GM12878 (cell line): ENCODE measurements at regions not wholly inside any gene's neighbourhood (a gene's known extent, or its start where the extent isn't known, plus 50 kb on each side); places are given as distances from the start of the nearest gene placed in this dataset.

Source experiments
- ATAC-seq: fragments of 200-7000 bp; cut with Tn5 transposase; 3 replicates; pipeline ENCODE4 v1.9.1; 2020; ENCODE audit warnings: mild to moderate bottlenecking, moderate library complexity
- BruUV-seq: library from RNA; stranded (reverse); fragments of 400-500 nt; replicated peaks from 2 replicates; lab custom pipeline; 2021; lab: Mats Ljungman, UMichigan
- CTCF ChIA-PET: fragments of 300-600 bp; sonication (Branson Sonifier 250); formaldehyde crosslinking; extraction: SDS; loops from one replicate; lab custom pipeline; 2021; ENCODE audit warnings: inconsistent platforms; lab: Yijun Ruan, JAX
- POLR2A ChIA-PET: fragments of 350-600 bp; formaldehyde crosslinking; extraction: SDS; loops from one replicate; lab custom pipeline; 2021; ENCODE audit warnings: inconsistent platforms; lab: Charles Lee
- RAD21 ChIA-PET: fragments of 300-600 bp; sonication (Branson Sonifier 250); formaldehyde crosslinking; loops from one replicate; lab custom pipeline; 2023; ENCODE audit warnings: antibody characterized with exemption; ENCODE audit not compliant: unreplicated experiment; lab: Charles Lee
- SMC1A ChIA-PET: fragments of 300-600 bp; sonication (Branson Sonifier 250); formaldehyde crosslinking; loops from one replicate; lab custom pipeline; 2023; ENCODE audit not compliant: unreplicated experiment, uncharacterized antibody; lab: Charles Lee
- DNase-seq: peaks from one replicate; pipeline ENCODE4 v3.0.0-alpha.2; 2011; ENCODE audit warnings: low read depth, low spot score
- FAIRE-seq: peaks from 3 replicates; lab custom pipeline; 2011; peaks lifted over from hg19 to GRCh38; lab: Jason Lieb, UNC
- H2AFZ ChIP-seq: 2 replicates; pipeline ENCODE4 v1.6.0; 2011; ENCODE audit warnings: low read depth, low read length, control low read depth; ENCODE audit not compliant: control insufficient read depth
- H3K27ac ChIP-seq: 2 replicates; pipeline ENCODE4 v1.5.1; 2011; ENCODE audit warnings: control low read depth; ENCODE audit not compliant: control insufficient read depth, insufficient read depth
- H3K27me3 ChIP-seq, 2 experiments: replicated peaks in 1 of 2; 2 replicates each; pipeline versions ENCODE4 v1.6.0 to v1.6.1; 2011; ENCODE audit warnings: low read length in 1 of 2; ENCODE audit not compliant: control insufficient read depth in 2 of 2, insufficient read depth in 2 of 2
- H3K36me3 ChIP-seq, 2 experiments: 2 replicates each; pipeline ENCODE4 v1.5.1; 2011; ENCODE audit warnings: low read length in 1 of 2; ENCODE audit not compliant: control insufficient read depth in 2 of 2, insufficient read depth in 2 of 2
- H3K4me1 ChIP-seq: 2 replicates; pipeline ENCODE4 v1.6.1; 2011; ENCODE audit warnings: mild to moderate bottlenecking, low read length, moderate library complexity, mixed read lengths; ENCODE audit not compliant: control insufficient read depth, insufficient read depth
- H3K4me2 ChIP-seq: 2 replicates; pipeline ENCODE4 v1.6.0; 2011; ENCODE audit warnings: control low read depth; ENCODE audit not compliant: control insufficient read depth, insufficient read depth
- H3K4me3 ChIP-seq: fragments of 200-600 bp; sonication (generic); 2 replicates; pipeline ENCODE4 v1.5.1; 2016
- H3K79me2 ChIP-seq: 2 replicates; pipeline ENCODE4 v1.6.0; 2011; ENCODE audit warnings: low read length; ENCODE audit not compliant: control insufficient read depth, insufficient read depth
- H3K9ac ChIP-seq: 2 replicates; pipeline ENCODE4 v1.8.0; 2011; ENCODE audit warnings: low read length, control low read depth, mixed read lengths; ENCODE audit not compliant: control insufficient read depth, insufficient read depth
- H3K9me3 ChIP-seq: replicated peaks from 3 replicates; pipeline ENCODE4 v1.5.1; 2011; ENCODE audit warnings: mild to moderate bottlenecking, low read length; ENCODE audit not compliant: control insufficient read depth, insufficient read depth
- H4K20me1 ChIP-seq: 2 replicates; pipeline ENCODE4 v1.6.0; 2011; ENCODE audit not compliant: control insufficient read depth, insufficient read depth
- ASH2L ChIP-seq: fragments of 300-600, 200-600 bp; sonication (generic); IDR thresholded peaks from 2 replicates; pipeline ENCODE4 v1.6.1; 2017; ENCODE audit warnings: low read depth, mild to moderate bottlenecking, borderline replicate concordance
- CBX3 ChIP-seq: fragments of 200-600 bp; sonication (generic); IDR thresholded peaks from 2 replicates; pipeline ENCODE4 v1.6.1; 2016; ENCODE audit warnings: low read depth, borderline replicate concordance
- CREM ChIP-seq: IDR thresholded peaks from 2 replicates; pipeline ENCODE4 v1.6.1; 2014; ENCODE audit warnings: antibody characterized with exemption, low read depth
- DPF2 ChIP-seq: fragments of 450-650 bp; IDR thresholded peaks from 2 replicates; pipeline ENCODE4 v1.6.1; 2017; ENCODE audit warnings: mild to moderate bottlenecking
- EGR1 ChIP-seq, 2 experiments: IDR thresholded peaks; 1 replicate in 1 of 2; 2 replicates in 1 of 2; pipeline ENCODE4 v1.6.1; 2011 to 2012; ENCODE audit warnings: low read depth in 2 of 2, low read length in 2 of 2, borderline replicate concordance in 1 of 2, mild to moderate bottlenecking in 1 of 2, moderate library complexity in 1 of 2
- EP300 ChIP-seq, 2 experiments: fragments of 150-350 bp in 1 of 2; IDR thresholded peaks; 2 replicates each; pipeline ENCODE4 v1.6.1; 2011 to 2012; ENCODE audit warnings: low read depth in 2 of 2, low read length in 2 of 2, borderline replicate concordance in 1 of 2, improper control_type of control experiment in 1 of 2, inconsistent platforms in 1 of 2; ENCODE audit not compliant: control insufficient read depth in 1 of 2
- EZH2 ChIP-seq: IDR thresholded peaks from 2 replicates; pipeline ENCODE4 v1.6.1; 2012; ENCODE audit warnings: low read depth, mild to moderate bottlenecking, control low read depth, inconsistent platforms, low read length, borderline replicate concordance; ENCODE audit not compliant: control insufficient read depth
- MTA2 ChIP-seq: fragments of 450-650 bp; IDR thresholded peaks from 2 replicates; pipeline ENCODE4 v1.6.1; 2016; ENCODE audit warnings: low read depth, mild to moderate bottlenecking, moderate library complexity
- POU2F2 ChIP-seq: IDR thresholded peaks from 3 replicates; pipeline ENCODE4 v1.6.1; 2011; ENCODE audit warnings: low read depth, mild to moderate bottlenecking, low read length, borderline replicate concordance
- RBBP5 ChIP-seq: fragments of 200-600 bp; sonication (generic); conservative IDR thresholded peaks from 2 replicates; pipeline ENCODE4 v1.6.1; 2016
- RFX5 ChIP-seq: IDR thresholded peaks from 2 replicates; pipeline ENCODE4 v1.6.1; 2011; ENCODE audit warnings: low read depth, low read length, improper control_type of control experiment
- SMAD1 ChIP-seq: fragments of 450-650 bp; IDR thresholded peaks from 2 replicates; pipeline ENCODE4 v1.6.1; 2018; ENCODE audit warnings: mild to moderate bottlenecking, low read depth; ENCODE audit not compliant: partially characterized antibody
- SUPT20H ChIP-seq: IDR thresholded peaks from 2 replicates; pipeline ENCODE4 v1.6.1; 2011; ENCODE audit warnings: low read depth, mild to moderate bottlenecking, low read length, moderate library complexity, borderline replicate concordance; ENCODE audit not compliant: control insufficient read depth
- TCF3 ChIP-seq: IDR thresholded peaks from 2 replicates; pipeline ENCODE4 v1.6.1; 2012; ENCODE audit warnings: low read depth, mild to moderate bottlenecking, low read length, borderline replicate concordance; ENCODE audit not compliant: insufficient read depth
- ZNF24 ChIP-seq: fragments of 450-650 bp; IDR thresholded peaks from 2 replicates; pipeline ENCODE4 v1.6.1; 2017; ENCODE audit warnings: antibody characterized with exemption, mild to moderate bottlenecking
- WGBS: methylation state at CpG from one replicate; pipeline ENCODE4 v1.1.6; 2016; ENCODE audit warnings: low lambda C conversion rate; ENCODE audit not compliant: insufficient replicate concordance, insufficient coverage; ENCODE audit errors: missing lambda C conversion rate; 5-methylcytosine and 5-hydroxymethylcytosine counted together
- in situ Hi-C: fragments of 300-500 bp; cut with MboI; formaldehyde crosslinking; loops from 9 replicates; pipeline ENCODE4 v1.14.3; 2018; ENCODE audit warnings: mixed read lengths
- intact Hi-C: fragments of 100-400 bp; cut with micrococcal nuclease; formaldehyde crosslinking; loops from one replicate; pipeline ENCODE4 v1.14.2; 2022; ENCODE audit not compliant: unreplicated experiment
- TF ChIP-seq, protein P1 (sequence below): fragments of 450-650 bp; formaldehyde crosslinking; IDR thresholded peaks from 2 replicates; pipeline ENCODE4 v1.4.0; 2020; ENCODE audit warnings: mild to moderate bottlenecking, moderate library complexity
- TF ChIP-seq, protein P2 (sequence below), 3 experiments: IDR thresholded peaks in 2 of 3; conservative IDR thresholded peaks in 1 of 3; 2 replicates each; pipeline ENCODE4 v1.5.1; 2011; ENCODE audit warnings: low read depth in 3 of 3, low read length in 3 of 3, mild to moderate bottlenecking in 3 of 3, control low read depth in 2 of 3, moderate library complexity in 2 of 3, inconsistent platforms in 1 of 3, mixed read lengths in 1 of 3; ENCODE audit not compliant: control insufficient read depth in 2 of 3, insufficient read depth in 1 of 3; ENCODE audit errors: extremely low read depth in 1 of 3

DNA sequence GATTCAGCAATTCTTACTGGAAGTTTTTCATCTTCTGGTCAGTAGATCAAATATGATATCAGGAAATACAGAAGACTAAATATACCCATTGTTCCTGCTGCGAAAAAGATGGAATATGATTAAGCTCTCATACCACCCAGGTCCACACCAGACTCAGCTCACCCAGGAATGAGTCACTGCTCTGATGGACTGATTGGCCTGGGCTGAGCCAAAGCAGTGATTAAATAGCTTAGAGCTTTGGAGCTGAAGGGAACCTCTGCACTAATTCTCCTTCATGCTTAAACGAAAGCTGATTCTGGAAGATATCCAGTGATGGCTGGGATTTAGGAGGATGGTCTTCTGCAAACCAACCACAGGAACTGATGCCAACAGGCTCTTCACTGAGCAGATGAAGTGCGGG is 62.0 kb upstream of the SYT1 start:
- H3K9ac ChIP-seq = no peak overlapping the region
- WGBS = 36% methylated on average over 3 of the region's 3 CpGs
- H3K4me3 ChIP-seq = no peak overlapping the region
- H2AFZ ChIP-seq = no peak overlapping the region
- H4K20me1 ChIP-seq = no peaks in the 10 kb centered on the region
- DNase-seq (no peak), ATAC-seq (no peak), FAIRE-seq (no peak)
- TF ChIP-seq, protein P1, sequence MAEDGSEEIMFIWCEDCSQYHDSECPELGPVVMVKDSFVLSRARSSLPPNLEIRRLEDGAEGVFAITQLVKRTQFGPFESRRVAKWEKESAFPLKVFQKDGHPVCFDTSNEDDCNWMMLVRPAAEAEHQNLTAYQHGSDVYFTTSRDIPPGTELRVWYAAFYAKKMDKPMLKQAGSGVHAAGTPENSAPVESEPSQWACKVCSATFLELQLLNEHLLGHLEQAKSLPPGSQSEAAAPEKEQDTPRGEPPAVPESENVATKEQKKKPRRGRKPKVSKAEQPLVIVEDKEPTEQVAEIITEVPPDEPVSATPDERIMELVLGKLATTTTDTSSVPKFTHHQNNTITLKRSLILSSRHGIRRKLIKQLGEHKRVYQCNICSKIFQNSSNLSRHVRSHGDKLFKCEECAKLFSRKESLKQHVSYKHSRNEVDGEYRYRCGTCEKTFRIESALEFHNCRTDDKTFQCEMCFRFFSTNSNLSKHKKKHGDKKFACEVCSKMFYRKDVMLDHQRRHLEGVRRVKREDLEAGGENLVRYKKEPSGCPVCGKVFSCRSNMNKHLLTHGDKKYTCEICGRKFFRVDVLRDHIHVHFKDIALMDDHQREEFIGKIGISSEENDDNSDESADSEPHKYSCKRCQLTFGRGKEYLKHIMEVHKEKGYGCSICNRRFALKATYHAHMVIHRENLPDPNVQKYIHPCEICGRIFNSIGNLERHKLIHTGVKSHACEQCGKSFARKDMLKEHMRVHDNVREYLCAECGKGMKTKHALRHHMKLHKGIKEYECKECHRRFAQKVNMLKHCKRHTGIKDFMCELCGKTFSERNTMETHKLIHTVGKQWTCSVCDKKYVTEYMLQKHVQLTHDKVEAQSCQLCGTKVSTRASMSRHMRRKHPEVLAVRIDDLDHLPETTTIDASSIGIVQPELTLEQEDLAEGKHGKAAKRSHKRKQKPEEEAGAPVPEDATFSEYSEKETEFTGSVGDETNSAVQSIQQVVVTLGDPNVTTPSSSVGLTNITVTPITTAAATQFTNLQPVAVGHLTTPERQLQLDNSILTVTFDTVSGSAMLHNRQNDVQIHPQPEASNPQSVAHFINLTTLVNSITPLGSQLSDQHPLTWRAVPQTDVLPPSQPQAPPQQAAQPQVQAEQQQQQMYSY (CRISPR knock-in tag) = no peak
- TF ChIP-seq SMAD1 = no peak
- no peak for TF ChIP-seq ASH2L
- TF ChIP-seq SUPT20H = no peak
- no peak for TF ChIP-seq CBX3
- TF ChIP-seq EGR1 (IDR thresholded peaks at IDR 0.05; ENCODE audit: borderline replicate concordance in 1 of 2, low read depth in 2 of 2, low read length in 2 of 2) = no peak
- no peak for TF ChIP-seq POU2F2
- no peak for TF ChIP-seq CREM
- no peak for TF ChIP-seq MTA2
- no peak for TF ChIP-seq EP300 (IDR thresholded peaks at IDR 0.05; ENCODE audit: borderline replicate concordance in 1 of 2, control insufficient read depth in 1 of 2, low read depth in 2 of 2, low read length in 2 of 2)
- TF ChIP-seq TCF3 = no peak
- TF ChIP-seq EZH2 = no peak
- TF ChIP-seq DPF2 = no peak
- TF ChIP-seq ZNF24 = no peak
- no peak for TF ChIP-seq RBBP5
- TF ChIP-seq, protein P2, sequence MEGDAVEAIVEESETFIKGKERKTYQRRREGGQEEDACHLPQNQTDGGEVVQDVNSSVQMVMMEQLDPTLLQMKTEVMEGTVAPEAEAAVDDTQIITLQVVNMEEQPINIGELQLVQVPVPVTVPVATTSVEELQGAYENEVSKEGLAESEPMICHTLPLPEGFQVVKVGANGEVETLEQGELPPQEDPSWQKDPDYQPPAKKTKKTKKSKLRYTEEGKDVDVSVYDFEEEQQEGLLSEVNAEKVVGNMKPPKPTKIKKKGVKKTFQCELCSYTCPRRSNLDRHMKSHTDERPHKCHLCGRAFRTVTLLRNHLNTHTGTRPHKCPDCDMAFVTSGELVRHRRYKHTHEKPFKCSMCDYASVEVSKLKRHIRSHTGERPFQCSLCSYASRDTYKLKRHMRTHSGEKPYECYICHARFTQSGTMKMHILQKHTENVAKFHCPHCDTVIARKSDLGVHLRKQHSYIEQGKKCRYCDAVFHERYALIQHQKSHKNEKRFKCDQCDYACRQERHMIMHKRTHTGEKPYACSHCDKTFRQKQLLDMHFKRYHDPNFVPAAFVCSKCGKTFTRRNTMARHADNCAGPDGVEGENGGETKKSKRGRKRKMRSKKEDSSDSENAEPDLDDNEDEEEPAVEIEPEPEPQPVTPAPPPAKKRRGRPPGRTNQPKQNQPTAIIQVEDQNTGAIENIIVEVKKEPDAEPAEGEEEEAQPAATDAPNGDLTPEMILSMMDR (IDR thresholded peaks at IDR 0.05 in 2 of 3, conservative IDR thresholded peaks at IDR 0.05 in 1 of 3; ENCODE audit: control insufficient read depth in 2 of 3, extremely low read depth in 1 of 3, insufficient read depth in 1 of 3, low read depth in 3 of 3, low read length in 3 of 3) = no peak
- no peak for TF ChIP-seq RFX5
- no peaks in the 10 kb centered on the region for H3K79me2 ChIP-seq
- CTCF ChIA-PET = no interaction called here
- H3K9me3 ChIP-seq = no peaks in the 10 kb centered on the region
- no peaks in the 10 kb centered on the region for H3K27me3 ChIP-seq
- intact Hi-C loops (no loop called here), in situ Hi-C loops (no loop called here)
- no peaks in the 10 kb centered on the region for H3K4me1 ChIP-seq
- no TSS peak for BruUV-seq
- H3K4me2 ChIP-seq = no peak overlapping the region
- SMC1A ChIA-PET = no interaction called here
- RAD21 ChIA-PET = no interaction called here
- no peak overlapping the region for H3K27ac ChIP-seq
- POLR2A ChIA-PET = no interaction called here
- H3K36me3 ChIP-seq = no peaks in the 10 kb centered on the region
